Astrocyte of the cerebellum (primary cell): ENCODE measurements at regions not wholly inside any gene's neighbourhood (a gene's known extent, or its start where the extent isn't known, plus 50 kb on each side); places are given as distances from the start of the nearest gene placed in this dataset.

Experiments used
- DNase-seq: peaks from one replicate; pipeline ENCODE4 v3.0.0-alpha.2; 2011; ENCODE audit warnings: low read depth
- H3K4me3 ChIP-seq: 2 replicates; pipeline ENCODE4 v1.5.1; 2011; ENCODE audit warnings: mild to moderate bottlenecking, low read depth, low read length, moderate library complexity
- in situ Hi-C: cut with HindIII; loops from 2 replicates; pipeline ENCODE4 v1.10.0; 2017; ENCODE audit warnings: low sequenced_read_pairs
- TF ChIP-seq, protein P1 (sequence below): IDR thresholded peaks from 2 replicates; pipeline ENCODE4 v1.5.1; 2012; ENCODE audit warnings: low read length, low read depth, moderate library complexity, mild to moderate bottlenecking; ENCODE audit errors: missing control alignments

DNA sequence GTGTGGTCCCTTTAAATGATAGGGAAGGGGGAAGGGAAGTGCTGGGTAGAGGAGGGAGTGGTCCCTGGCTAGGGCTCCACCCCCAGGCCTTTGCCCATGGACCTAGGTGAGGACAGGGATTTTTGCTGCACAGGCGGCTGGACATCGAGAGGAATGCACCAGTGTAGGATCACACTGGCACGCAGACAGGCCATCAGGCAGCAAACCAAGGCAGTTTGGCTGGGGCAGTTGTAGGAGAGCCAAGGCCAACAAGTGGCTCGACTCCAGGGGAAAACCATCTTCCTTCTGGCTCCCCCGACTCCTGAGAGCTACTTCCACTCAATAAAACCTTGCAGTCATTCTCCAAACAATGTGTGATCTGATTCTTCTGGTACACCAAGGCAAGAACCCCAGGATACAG is 402.0 kb upstream of the LRRTM1 start:
- H3K4me3 ChIP-seq: no peak overlapping the region
- TF ChIP-seq, protein P1, sequence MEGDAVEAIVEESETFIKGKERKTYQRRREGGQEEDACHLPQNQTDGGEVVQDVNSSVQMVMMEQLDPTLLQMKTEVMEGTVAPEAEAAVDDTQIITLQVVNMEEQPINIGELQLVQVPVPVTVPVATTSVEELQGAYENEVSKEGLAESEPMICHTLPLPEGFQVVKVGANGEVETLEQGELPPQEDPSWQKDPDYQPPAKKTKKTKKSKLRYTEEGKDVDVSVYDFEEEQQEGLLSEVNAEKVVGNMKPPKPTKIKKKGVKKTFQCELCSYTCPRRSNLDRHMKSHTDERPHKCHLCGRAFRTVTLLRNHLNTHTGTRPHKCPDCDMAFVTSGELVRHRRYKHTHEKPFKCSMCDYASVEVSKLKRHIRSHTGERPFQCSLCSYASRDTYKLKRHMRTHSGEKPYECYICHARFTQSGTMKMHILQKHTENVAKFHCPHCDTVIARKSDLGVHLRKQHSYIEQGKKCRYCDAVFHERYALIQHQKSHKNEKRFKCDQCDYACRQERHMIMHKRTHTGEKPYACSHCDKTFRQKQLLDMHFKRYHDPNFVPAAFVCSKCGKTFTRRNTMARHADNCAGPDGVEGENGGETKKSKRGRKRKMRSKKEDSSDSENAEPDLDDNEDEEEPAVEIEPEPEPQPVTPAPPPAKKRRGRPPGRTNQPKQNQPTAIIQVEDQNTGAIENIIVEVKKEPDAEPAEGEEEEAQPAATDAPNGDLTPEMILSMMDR: no peak
- in situ Hi-C loops: no loop called here
- no peak for DNase-seq

DNA sequence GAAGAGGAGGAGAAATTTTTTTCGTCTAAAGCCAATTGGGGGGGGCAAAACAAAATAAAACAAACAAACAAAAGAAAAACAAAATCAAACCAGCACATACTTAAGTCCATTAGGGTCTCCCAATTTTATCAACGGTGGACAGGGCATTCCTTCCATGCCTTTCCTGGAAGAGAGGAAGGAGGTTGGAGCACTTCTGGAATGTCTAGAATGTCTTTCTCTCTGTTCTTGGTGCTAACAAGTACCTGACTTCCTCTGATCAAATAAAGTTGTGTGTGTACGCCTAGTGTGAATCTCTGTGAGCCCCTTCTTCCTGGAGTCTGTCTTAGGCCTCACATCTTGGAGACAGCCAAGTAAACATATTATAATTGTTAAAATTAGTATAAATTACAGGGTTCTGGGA is 399.0 kb upstream of the LRRTM1 start:
- H3K4me3 ChIP-seq: no peak overlapping the region
- DNase-seq: no peak
- in situ Hi-C loops: no loop called here
- TF ChIP-seq, protein P1: no peak

DNA sequence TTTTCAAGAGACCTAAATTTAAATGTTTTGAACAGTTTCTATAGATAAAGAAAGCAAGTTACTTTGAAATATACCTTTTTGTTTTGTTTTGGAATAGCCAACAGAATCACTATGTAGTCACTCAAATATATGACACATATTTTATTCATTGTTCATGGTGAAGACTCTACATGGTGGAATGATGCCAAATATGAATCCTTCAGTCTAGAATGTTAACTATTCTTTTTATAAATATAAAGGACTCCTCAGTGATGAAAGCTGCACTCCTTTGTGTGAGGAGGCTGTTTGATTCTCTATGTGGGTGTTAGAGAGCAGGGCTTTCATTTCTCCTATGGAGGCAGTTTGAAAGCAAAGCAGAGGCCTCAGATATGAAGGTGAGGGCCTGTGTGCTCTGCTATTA is 396.4 kb upstream of the LRRTM1 start:
- H3K4me3 ChIP-seq: no peak overlapping the region
- no peak for DNase-seq
- TF ChIP-seq, protein P1: no peak
- in situ Hi-C loops: no loop called here
